OCI-LY7 (cell line): ENCODE measurements at regions not wholly inside any gene's neighbourhood (a gene's known extent, or its start where the extent isn't known, plus 50 kb on each side); places are given as distances from the start of the nearest gene placed in this dataset.

Source experiments
- BruUV-seq: library from RNA; stranded (reverse); fragments of 400-500 nt; replicated peaks from 2 replicates; lab custom pipeline; 2021; lab: Mats Ljungman, UMichigan
- CTCF ChIA-PET: fragments of 300-600 bp; sonication (Branson Sonifier 250); formaldehyde crosslinking; loops from one replicate; lab custom pipeline; 2022; ENCODE audit warnings: antibody characterized with exemption; ENCODE audit not compliant: unreplicated experiment; lab: Charles Lee
- POLR2A ChIA-PET: fragments of 300-600 bp; sonication (Branson Sonifier 250); formaldehyde crosslinking; loops from one replicate; lab custom pipeline; 2022; ENCODE audit warnings: antibody characterized with exemption; lab: Charles Lee
- DNase-seq: peaks from one replicate; pipeline ENCODE4 v3.0.0-alpha.2; 2015; ENCODE audit warnings: low spot score
- H2AFZ ChIP-seq: fragments of 200-600 bp; sonication (generic), shearing (Covaris generic); 2 replicates; pipeline ENCODE4 v1.6.1; 2014; ENCODE audit warnings: mild to moderate bottlenecking, antibody characterized with exemption, low read length, moderate library complexity
- H3K27ac ChIP-seq: fragments of 200-600 bp; sonication (generic); 2 replicates; pipeline ENCODE4 v1.5.1; 2014; ENCODE audit warnings: mixed run types, low read depth, mild to moderate bottlenecking, moderate library complexity, low read length, inconsistent platforms; ENCODE audit not compliant: poor library complexity, severe bottlenecking
- H3K36me3 ChIP-seq: fragments of 200-600 bp; sonication (generic); 2 replicates; pipeline ENCODE4 v1.6.1; 2014; ENCODE audit warnings: mild to moderate bottlenecking, antibody characterized with exemption, low read length, moderate library complexity, mixed read lengths; ENCODE audit not compliant: insufficient read depth
- H3K4me1 ChIP-seq: fragments of 200-600 bp; sonication (generic); 2 replicates; pipeline ENCODE4 v1.5.1; 2014; ENCODE audit warnings: mild to moderate bottlenecking, low read length; ENCODE audit not compliant: insufficient read depth, poor library complexity, severe bottlenecking
- H3K4me2 ChIP-seq: fragments of 200-600 bp; sonication (generic); 2 replicates; pipeline ENCODE4 v1.6.1; 2014; ENCODE audit warnings: mild to moderate bottlenecking, low read length
- H3K4me3 ChIP-seq: fragments of 200-600 bp; sonication (generic); 2 replicates; pipeline ENCODE4 v1.5.1; 2014; ENCODE audit warnings: mild to moderate bottlenecking, low read depth, low read length; ENCODE audit not compliant: poor library complexity, severe bottlenecking
- H3K79me2 ChIP-seq: fragments of 200-600 bp; sonication (generic); 2 replicates; pipeline ENCODE4 v1.6.1; 2016; ENCODE audit warnings: low read depth, mild to moderate bottlenecking, low read length, moderate library complexity, mixed read lengths; ENCODE audit not compliant: insufficient read depth
- H3K9me2 ChIP-seq: fragments of 200-600 bp; sonication (generic); 2 replicates; pipeline ENCODE4 v1.6.1; 2016; ENCODE audit warnings: mild to moderate bottlenecking, low read length, mixed read lengths; ENCODE audit not compliant: insufficient read depth
- H3K9me3 ChIP-seq: fragments of 200-600 bp; sonication (generic); 2 replicates; pipeline ENCODE4 v1.6.1; 2014; ENCODE audit warnings: mild to moderate bottlenecking, mixed run types, low read length, mixed read lengths
- H4K20me1 ChIP-seq: fragments of 200-600 bp; sonication (generic); 2 replicates; pipeline ENCODE4 v1.6.1; 2014; ENCODE audit warnings: mild to moderate bottlenecking, antibody characterized with exemption, low read length, moderate library complexity, mixed read lengths; ENCODE audit not compliant: insufficient read depth
- EZH2phosphoT487 ChIP-seq: fragments of 200-600 bp; sonication (generic); IDR thresholded peaks from 2 replicates; pipeline ENCODE4 v1.6.1; 2018; ENCODE audit warnings: low read depth, borderline replicate concordance, mild to moderate bottlenecking, mixed run types, antibody characterized with exemption, low read length, moderate library complexity, mixed read lengths
- intact Hi-C: fragments of 100-400 bp; cut with micrococcal nuclease; formaldehyde crosslinking; loops from one replicate; pipeline ENCODE4 v1.10.0; 2022; ENCODE audit not compliant: unreplicated experiment
- TF ChIP-seq, protein P1 (sequence below): fragments of 200-600 bp; sonication (generic); conservative IDR thresholded peaks from 2 replicates; pipeline ENCODE4 v1.5.1; 2014; ENCODE audit warnings: mild to moderate bottlenecking, antibody characterized with exemption, low read length, moderate library complexity, mixed read lengths

DNA sequence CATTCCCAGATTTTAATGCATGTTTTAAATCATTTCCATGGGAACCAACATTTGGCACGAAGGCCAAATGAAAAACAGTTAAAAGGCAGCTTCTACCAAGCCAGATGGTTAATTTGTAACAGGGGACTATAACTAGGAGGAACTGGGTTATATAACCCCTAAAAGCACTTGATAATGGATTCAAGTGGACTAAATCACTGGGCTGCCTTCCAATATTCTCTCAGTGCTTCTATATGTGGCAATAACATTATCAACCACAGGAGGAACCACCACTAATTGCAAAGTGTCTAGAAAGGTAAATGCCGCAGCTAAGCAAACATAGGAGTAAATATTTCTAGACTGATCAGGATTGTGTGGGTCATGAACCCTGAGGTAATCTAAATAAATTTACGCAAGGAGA lies 391.5 kb downstream of the UBE2NL start:
- H3K79me2 ChIP-seq = no peaks in the 10 kb centered on the region
- no peak overlapping the region for H3K4me2 ChIP-seq
- ChIA-PET CTCF (no interaction called here), POLR2A (no interaction called here)
- no peak overlapping the region for H2AFZ ChIP-seq
- no peak overlapping the region for H3K4me3 ChIP-seq
- H3K36me3 ChIP-seq = no peaks in the 10 kb centered on the region
- no TSS peak for BruUV-seq
- H3K27ac ChIP-seq = no peak overlapping the region
- H3K9me2 ChIP-seq = no peaks in the 10 kb centered on the region
- TF ChIP-seq, protein P1, sequence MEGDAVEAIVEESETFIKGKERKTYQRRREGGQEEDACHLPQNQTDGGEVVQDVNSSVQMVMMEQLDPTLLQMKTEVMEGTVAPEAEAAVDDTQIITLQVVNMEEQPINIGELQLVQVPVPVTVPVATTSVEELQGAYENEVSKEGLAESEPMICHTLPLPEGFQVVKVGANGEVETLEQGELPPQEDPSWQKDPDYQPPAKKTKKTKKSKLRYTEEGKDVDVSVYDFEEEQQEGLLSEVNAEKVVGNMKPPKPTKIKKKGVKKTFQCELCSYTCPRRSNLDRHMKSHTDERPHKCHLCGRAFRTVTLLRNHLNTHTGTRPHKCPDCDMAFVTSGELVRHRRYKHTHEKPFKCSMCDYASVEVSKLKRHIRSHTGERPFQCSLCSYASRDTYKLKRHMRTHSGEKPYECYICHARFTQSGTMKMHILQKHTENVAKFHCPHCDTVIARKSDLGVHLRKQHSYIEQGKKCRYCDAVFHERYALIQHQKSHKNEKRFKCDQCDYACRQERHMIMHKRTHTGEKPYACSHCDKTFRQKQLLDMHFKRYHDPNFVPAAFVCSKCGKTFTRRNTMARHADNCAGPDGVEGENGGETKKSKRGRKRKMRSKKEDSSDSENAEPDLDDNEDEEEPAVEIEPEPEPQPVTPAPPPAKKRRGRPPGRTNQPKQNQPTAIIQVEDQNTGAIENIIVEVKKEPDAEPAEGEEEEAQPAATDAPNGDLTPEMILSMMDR = no peak
- TF ChIP-seq EZH2phosphoT487 = no peak
- H3K9me3 ChIP-seq = no peaks in the 10 kb centered on the region
- no peaks in the 10 kb centered on the region for H4K20me1 ChIP-seq
- intact Hi-C loops = no loop called here
- DNase-seq = no peak
- H3K4me1 ChIP-seq = no peaks in the 10 kb centered on the region

GRCh38 chrX:144275843-144276242 lies 392.0 kb downstream of the UBE2NL start:
- Histone ChIP-seq H3K4me3 (no peak overlapping the region), H3K79me2 (no peaks in the 10 kb centered on the region), H4K20me1 (no peaks in the 10 kb centered on the region), H3K4me1 (no peaks in the 10 kb centered on the region), H3K4me2 (no peak overlapping the region), H3K9me2 (no peaks in the 10 kb centered on the region), H3K9me3 (no peaks in the 10 kb centered on the region), H3K36me3 (no peaks in the 10 kb centered on the region), H2AFZ (no peak overlapping the region), H3K27ac (no peak overlapping the region)
- BruUV-seq = no TSS peak
- POLR2A ChIA-PET = no interaction called here
- CTCF ChIA-PET = no interaction called here
- no peak for DNase-seq
- TF ChIP-seq, protein P1 = no peak
- TF ChIP-seq EZH2phosphoT487 = no peak
- intact Hi-C loops = no loop called here

- Histone ChIP-seq H3K4me1 (no peaks in the 10 kb centered on the region), H3K4me2 (no peak overlapping the region), H3K4me3 (no peak overlapping the region), H3K36me3 (no peaks in the 10 kb centered on the region), H3K9me3 (no peaks in the 10 kb centered on the region), H2AFZ (no peak overlapping the region), H4K20me1 (no peaks in the 10 kb centered on the region), H3K9me2 (no peaks in the 10 kb centered on the region), H3K27ac (no peak overlapping the region), H3K79me2 (no peaks in the 10 kb centered on the region)
- ChIA-PET CTCF (no interaction called here), POLR2A (no interaction called here)
- intact Hi-C loops = no loop called here
- no peak for DNase-seq
- no TSS peak for BruUV-seq
- no peak for TF ChIP-seq EZH2phosphoT487
- TF ChIP-seq, protein P1 = no peak
Measured at GRCh38 chrX:144293229-144293628, 409.4 kb downstream of the UBE2NL start.
